Prostate gland (tissue), 2 donors: ENCODE measurements at regions not wholly inside any gene's neighbourhood (a gene's known extent, or its start where the extent isn't known, plus 50 kb on each side); places are given as distances from the start of the nearest gene placed in this dataset.

Experiments
- CTCF ChIP-seq, 4 experiments: fragments of 200-600 bp in 2 of 4; fragments of 450-650 bp in 2 of 4; sonication (generic) in 2 of 4; IDR thresholded peaks; 1 replicate in 3 of 4; 2 replicates in 1 of 4; pipeline ENCODE4 v1.5.1; 2016 to 2019; ENCODE audit warnings: antibody characterized with exemption in 4 of 4, mild to moderate bottlenecking in 2 of 4, moderate library complexity in 2 of 4
- POLR2A ChIP-seq: fragments of 450-650 bp; IDR thresholded peaks from one replicate; pipeline ENCODE4 v1.6.1; 2016; ENCODE audit warnings: antibody characterized with exemption, mild to moderate bottlenecking

DNA sequence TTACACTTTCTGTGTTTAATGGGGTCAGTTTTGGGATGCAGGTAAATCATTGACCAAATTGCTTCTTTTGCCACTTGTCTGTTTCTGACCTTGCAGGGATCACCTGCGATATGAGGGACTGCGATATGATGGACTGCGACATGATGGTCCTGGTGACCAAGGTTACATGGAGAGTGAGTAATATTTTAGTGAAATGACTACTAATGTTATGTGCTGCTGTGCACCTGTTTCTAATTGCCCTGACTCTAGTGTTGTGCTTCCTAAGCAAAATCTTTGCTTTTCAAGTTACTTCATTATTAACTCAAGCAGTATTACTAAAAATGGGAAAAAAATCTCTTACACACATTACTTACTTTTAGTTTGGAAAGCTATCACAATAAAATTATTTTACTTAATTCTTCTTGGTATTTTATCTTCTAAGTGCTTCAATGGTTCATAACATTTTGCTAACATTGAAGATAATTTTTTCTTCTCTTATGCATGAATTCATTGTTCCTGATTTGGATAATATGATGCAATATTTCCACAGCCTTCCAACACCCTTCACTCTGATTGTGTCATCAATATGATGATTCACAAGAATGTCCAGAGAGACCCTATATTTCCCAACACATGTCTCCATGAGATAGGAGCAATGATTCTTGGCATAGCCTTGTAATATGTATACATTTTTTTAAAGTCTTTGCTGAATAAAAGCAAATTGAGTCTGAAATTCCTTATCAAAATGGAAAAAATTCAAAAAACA lies 306.2 kb upstream of the AKR1E2 start:
- TF ChIP-seq POLR2A (no peak), CTCF (IDR thresholded peaks at IDR 0.05) (no peak)
